Large intestine (tissue), 3 donors: ENCODE measurements at regions not wholly inside any gene's neighbourhood (a gene's known extent, or its start where the extent isn't known, plus 50 kb on each side); places are given as distances from the start of the nearest gene placed in this dataset.

ENCODE experiments used
- DNase-seq, 2 donors: peaks; one replicate each; pipeline versions ENCODE4 v3.0.0 to v3.0.0-alpha.2; 2013
- H3K27ac ChIP-seq: one replicate; pipeline ENCODE4 v1.5.1; 2013; ENCODE audit warnings: low read length
- H3K27me3 ChIP-seq: 2 replicates; pipeline ENCODE4 v1.6.1; 2013; ENCODE audit warnings: low read length; ENCODE audit not compliant: control insufficient read depth, insufficient read depth
- H3K36me3 ChIP-seq: 2 replicates; pipeline ENCODE4 v1.6.1; 2013; ENCODE audit warnings: low read length; ENCODE audit not compliant: control insufficient read depth, insufficient read depth
- H3K4me1 ChIP-seq: one replicate; pipeline ENCODE4 v1.6.1; 2013; ENCODE audit warnings: low read length; ENCODE audit not compliant: control insufficient read depth, insufficient read depth
- H3K4me3 ChIP-seq: one replicate; pipeline ENCODE4 v1.5.1; 2013; ENCODE audit warnings: low read length
- H3K9me3 ChIP-seq: one replicate; pipeline ENCODE4 v1.6.1; 2013; ENCODE audit warnings: mild to moderate bottlenecking, low read depth, low read length, moderate library complexity; ENCODE audit not compliant: control insufficient read depth
- WGBS: methylation state at CpG from one replicate; pipeline ENCODE4 v1.1.5; 2013; ENCODE audit warnings: low lambda C conversion rate; ENCODE audit not compliant: insufficient coverage; 5-methylcytosine and 5-hydroxymethylcytosine counted together

GRCh38 chr18:62629031-62629430, 86.3 kb upstream of the PHLPP1 start:
- Histone ChIP-seq H3K27ac (no peak overlapping the region), H3K36me3 (no peaks in the 10 kb centered on the region), H3K9me3 (no peaks in the 10 kb centered on the region), H3K27me3 (no peaks in the 10 kb centered on the region), H3K4me1 (peaks cover 17% of the 10 kb centered on the region), H3K4me3 (no peak overlapping the region)
- no peak for DNase-seq
- no CpG with 5 or more reads among the region's 8 CpGs for WGBS

DNA sequence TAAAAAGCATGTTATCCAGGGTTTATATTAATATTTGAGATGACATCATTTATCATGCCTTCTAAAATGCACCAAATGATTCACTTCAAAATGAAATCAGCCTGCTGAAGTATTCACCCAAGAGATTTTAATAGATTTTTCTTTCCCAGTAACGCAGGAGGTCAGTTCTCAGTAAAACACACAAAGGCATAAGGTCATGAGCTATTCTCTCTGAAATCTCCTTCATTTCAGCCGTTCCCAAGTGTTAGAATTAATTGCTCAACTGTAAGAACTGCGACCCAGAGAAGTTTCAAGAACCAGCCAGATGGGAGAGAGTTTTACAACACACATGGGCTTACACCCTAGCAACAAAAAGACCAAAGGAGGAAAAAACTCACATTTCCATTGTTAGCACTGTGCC, 84.2 kb upstream of the PHLPP1 start:
- no peaks in the 10 kb centered on the region for H3K9me3 ChIP-seq
- no peak overlapping the region for H3K27ac ChIP-seq
- H3K4me1 ChIP-seq: peaks cover 17% of the 10 kb centered on the region
- H3K4me3 ChIP-seq: no peak overlapping the region
- no peaks in the 10 kb centered on the region for H3K27me3 ChIP-seq
- DNase-seq: peak in 1 of 2 donors; percentile 46
- no peaks in the 10 kb centered on the region for H3K36me3 ChIP-seq
- WGBS: no CpG with 5 or more reads among the region's 3 CpGs

- WGBS: 17% methylated on average over 1 of the region's 3 CpGs
- Histone ChIP-seq H3K27me3 (no peaks in the 10 kb centered on the region), H3K4me3 (no peak overlapping the region), H3K36me3 (no peaks in the 10 kb centered on the region), H3K4me1 (peaks cover 17% of the 10 kb centered on the region), H3K9me3 (no peaks in the 10 kb centered on the region), H3K27ac (peak overlapping the region; percentile 52)
- peak; percentile 66 to 75 for DNase-seq
Measured at GRCh38 chr18:62632788-62633455, 82.4 kb upstream of the PHLPP1 start.

DNA sequence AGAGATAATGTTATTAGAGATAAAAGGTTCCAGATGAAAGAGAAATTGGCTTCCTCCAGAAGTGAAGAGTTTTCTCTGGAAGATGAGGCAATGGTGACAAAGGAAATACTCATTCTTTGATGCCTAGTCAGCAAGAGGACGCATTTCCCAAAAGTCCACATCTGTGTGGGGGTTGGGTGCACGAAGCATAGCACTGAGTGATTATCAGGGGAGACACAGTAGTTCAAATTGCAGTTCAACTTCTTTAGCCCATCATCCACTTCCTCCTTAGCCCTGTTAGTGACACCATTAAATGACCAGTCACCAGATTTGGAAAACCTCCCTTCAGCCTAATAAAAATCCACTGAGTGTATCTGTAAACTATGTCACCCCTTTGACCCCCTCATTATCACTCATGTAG, 80.9 kb upstream of the PHLPP1 start:
- Histone ChIP-seq H3K36me3 (no peaks in the 10 kb centered on the region), H3K4me1 (peaks cover 17% of the 10 kb centered on the region), H3K4me3 (no peak overlapping the region), H3K9me3 (no peaks in the 10 kb centered on the region), H3K27ac (no peak overlapping the region), H3K27me3 (no peaks in the 10 kb centered on the region)
- WGBS: no CpG with 5 or more reads among the region's 2 CpGs
- no peak for DNase-seq

DNA sequence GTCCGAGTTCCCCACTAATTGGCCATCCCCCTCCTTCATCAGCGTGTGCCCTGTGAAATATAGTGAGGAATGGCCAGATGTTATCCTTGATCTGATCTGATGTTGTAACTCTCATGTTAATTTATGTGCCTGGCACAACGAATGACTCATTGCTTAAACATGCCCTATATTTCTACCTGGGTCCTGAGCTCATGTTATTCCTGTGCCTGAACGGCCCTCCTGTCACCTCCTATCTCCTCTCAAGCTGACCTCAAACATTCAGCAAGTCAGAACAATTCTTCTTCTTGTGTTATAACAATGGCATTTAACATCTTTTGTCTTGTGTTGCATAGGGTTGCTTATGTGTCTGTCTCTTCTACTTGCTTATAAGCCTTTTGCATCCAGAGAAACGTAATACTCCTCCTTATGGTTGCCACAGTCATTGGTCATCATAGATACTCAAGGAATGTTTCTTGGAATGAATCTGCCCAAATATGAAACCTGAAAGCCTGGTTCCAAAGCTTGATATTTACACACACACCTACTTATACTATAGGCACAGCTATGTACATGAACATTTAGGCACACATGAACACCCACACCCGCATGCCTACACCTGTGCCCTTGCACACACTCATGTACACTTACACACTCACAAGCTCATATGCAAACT, 80.2 kb upstream of the PHLPP1 start:
- DNase-seq: no peak
- H3K36me3 ChIP-seq: no peaks in the 10 kb centered on the region
- H3K9me3 ChIP-seq: no peaks in the 10 kb centered on the region
- WGBS: 40% methylated on average over 1 of the region's 6 CpGs
- no peak overlapping the region for H3K4me3 ChIP-seq
- H3K27ac ChIP-seq: no peak overlapping the region
- peaks cover 17% of the 10 kb centered on the region for H3K4me1 ChIP-seq
- H3K27me3 ChIP-seq: no peaks in the 10 kb centered on the region

- H3K27me3 ChIP-seq: no peaks in the 10 kb centered on the region
- no peak overlapping the region for H3K27ac ChIP-seq
- H3K4me1 ChIP-seq: peaks cover 13% of the 10 kb centered on the region
- no peak for DNase-seq
- H3K9me3 ChIP-seq: no peaks in the 10 kb centered on the region
- no peak overlapping the region for H3K4me3 ChIP-seq
- no peaks in the 10 kb centered on the region for H3K36me3 ChIP-seq
- WGBS: no CpG with 5 or more reads among the region's 3 CpGs
Measured at GRCh38 chr18:62637403-62637802, 77.9 kb upstream of the PHLPP1 start.

GRCh38 chr18:62637807-62638687, 77.3 kb upstream of the PHLPP1 start:
- Histone ChIP-seq H3K27ac (no peak overlapping the region), H3K4me3 (no peak overlapping the region), H3K9me3 (no peaks in the 10 kb centered on the region), H3K36me3 (no peaks in the 10 kb centered on the region), H3K4me1 (peaks cover 9% of the 10 kb centered on the region), H3K27me3 (no peaks in the 10 kb centered on the region)
- DNase-seq: no peak
- WGBS: 65% methylated on average over 2 of the region's 7 CpGs

DNA sequence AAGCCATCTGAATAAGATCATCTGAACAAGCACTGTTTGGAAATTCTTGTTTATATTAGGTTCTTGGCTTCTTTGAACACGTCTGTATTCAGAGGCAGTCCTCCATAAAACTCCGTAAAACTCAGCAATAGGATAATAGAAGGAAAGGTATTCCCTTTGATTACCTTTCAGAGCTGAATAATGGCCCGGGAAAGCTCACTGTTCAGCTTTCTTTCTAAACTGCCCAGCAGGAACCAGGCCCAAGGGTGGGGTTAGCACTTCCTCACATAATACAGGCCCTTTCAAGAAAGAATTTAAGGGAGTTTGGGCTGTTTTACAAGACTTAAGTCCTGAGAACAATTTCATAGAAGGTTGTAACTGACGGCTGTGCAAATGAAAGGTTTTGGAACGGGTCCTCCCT, 72.2 kb upstream of the PHLPP1 start:
- Histone ChIP-seq H3K27ac (no peak overlapping the region), H3K9me3 (no peaks in the 10 kb centered on the region), H3K27me3 (peaks cover 2% of the 10 kb centered on the region), H3K4me1 (no peaks in the 10 kb centered on the region), H3K36me3 (no peaks in the 10 kb centered on the region), H3K4me3 (no peak overlapping the region)
- no CpG with 5 or more reads among the region's 5 CpGs for WGBS
- DNase-seq: no peak

DNA sequence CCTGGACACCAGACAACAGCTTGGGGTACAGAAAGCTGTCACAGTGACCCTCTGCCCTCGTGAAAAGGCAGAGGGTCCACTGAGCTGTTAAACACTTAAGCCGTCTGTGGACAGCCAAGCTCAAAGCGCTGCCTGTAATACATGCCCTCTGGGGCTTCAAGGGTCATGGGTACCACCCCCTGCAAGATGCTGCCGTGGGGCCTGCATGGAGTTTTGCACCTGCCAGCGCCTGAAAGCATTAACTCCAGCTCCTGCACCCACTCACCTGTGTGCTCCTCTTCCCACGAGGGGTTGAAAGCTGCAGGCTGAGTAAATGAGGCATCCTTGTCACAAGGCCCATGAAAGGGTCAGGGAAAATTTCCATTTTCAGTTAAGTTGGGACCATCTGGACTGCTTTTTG, 70.6 kb upstream of the PHLPP1 start:
- DNase-seq: no peak
- H3K4me3 ChIP-seq: no peak overlapping the region
- no peaks in the 10 kb centered on the region for H3K4me1 ChIP-seq
- H3K36me3 ChIP-seq: no peaks in the 10 kb centered on the region
- H3K27ac ChIP-seq: no peak overlapping the region
- H3K27me3 ChIP-seq: peaks cover 2% of the 10 kb centered on the region
- H3K9me3 ChIP-seq: no peaks in the 10 kb centered on the region
- no CpG with 5 or more reads among the region's 6 CpGs for WGBS

DNA sequence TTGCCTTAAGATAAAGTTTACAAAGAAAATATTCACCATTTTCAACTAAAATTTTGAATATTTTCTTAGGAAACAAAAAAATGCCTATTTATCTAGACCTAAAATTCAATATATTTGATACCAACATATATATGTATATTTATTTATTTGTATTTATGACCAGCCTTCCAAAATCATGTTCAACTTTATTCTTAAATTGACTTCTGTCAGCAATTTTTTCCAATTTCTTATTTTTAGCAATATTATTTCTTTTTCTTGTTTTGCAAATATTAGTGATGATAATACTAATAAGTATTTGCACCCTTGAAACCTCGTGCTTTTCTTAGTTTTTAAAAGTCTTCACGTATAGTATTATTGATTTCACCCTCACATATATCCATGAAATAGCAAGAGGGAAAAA, 68.2 kb upstream of the PHLPP1 start:
- DNase-seq: no peak
- H3K27ac ChIP-seq: no peak overlapping the region
- H3K4me1 ChIP-seq: no peaks in the 10 kb centered on the region
- peaks cover 2% of the 10 kb centered on the region for H3K27me3 ChIP-seq
- no peaks in the 10 kb centered on the region for H3K9me3 ChIP-seq
- H3K36me3 ChIP-seq: no peaks in the 10 kb centered on the region
- WGBS: 100% methylated on average over 2 of the region's 2 CpGs
- H3K4me3 ChIP-seq: no peak overlapping the region
